Inferior parietal cortex (tissue), 1 donor: ENCODE measurements at regions not wholly inside any gene's neighbourhood (a gene's known extent, or its start where the extent isn't known, plus 50 kb on each side); places are given as distances from the start of the nearest gene placed in this dataset.
"Not testable (repeated sequence)": the region's sequence is repeated elsewhere in the genome, so short reads cannot be mapped to it uniquely, and the experiment has no call there.

ENCODE experiments used
- DNase-seq: peaks from one replicate; pipeline ENCODE4 v3.0.0-alpha.2; 2016; ENCODE audit errors: extremely low spot score

- no peak for DNase-seq
These were observed 170.2 kb upstream of the P2RY1 start for GRCh38 chr3:152664766-152665165.

- no peak for DNase-seq
These were observed 167.7 kb upstream of the P2RY1 start for GRCh38 chr3:152667267-152667666.

- no peak for DNase-seq
These were observed 165.4 kb upstream of the P2RY1 start for GRCh38 chr3:152669560-152669959.

- DNase-seq: no peak
These were observed 163.2 kb upstream of the P2RY1 start for GRCh38 chr3:152671446-152672319.

GRCh38 chr3:152672320-152672649 is 162.6 kb upstream of the P2RY1 start:
- DNase-seq: no peak

GRCh38 chr3:152676810-152677379 is 158.0 kb upstream of the P2RY1 start:
- DNase-seq: no peak

GRCh38 chr3:152677491-152677890 is 157.4 kb upstream of the P2RY1 start:
- DNase-seq: no peak

GRCh38 chr3:152682477-152682876 is 152.5 kb upstream of the P2RY1 start:
- no peak for DNase-seq

GRCh38 chr3:152683521-152683999 is 151.4 kb upstream of the P2RY1 start:
- DNase-seq: no peak

GRCh38 chr3:152684279-152684678 is 150.7 kb upstream of the P2RY1 start:
- DNase-seq: no peak

- no peak for DNase-seq
These were observed 146.6 kb upstream of the P2RY1 start for GRCh38 chr3:152688313-152688712.

- not testable (repeated sequence) for DNase-seq
These were observed 142.6 kb upstream of the P2RY1 start for GRCh38 chr3:152692326-152692725.

- DNase-seq: not testable (repeated sequence)
These were observed 141.2 kb upstream of the P2RY1 start for GRCh38 chr3:152693521-152694250.

- DNase-seq: no peak
These were observed 139.1 kb upstream of the P2RY1 start for GRCh38 chr3:152695840-152696239.

- DNase-seq: no peak
These were observed 138.0 kb upstream of the P2RY1 start for GRCh38 chr3:152696962-152697361.

GRCh38 chr3:152703245-152703890 is 131.6 kb upstream of the P2RY1 start:
- DNase-seq: no peak

- DNase-seq: no peak
These were observed 127.8 kb upstream of the P2RY1 start for GRCh38 chr3:152706991-152707713.

- DNase-seq: no peak
These were observed 125.3 kb upstream of the P2RY1 start for GRCh38 chr3:152709659-152710058.

GRCh38 chr3:152710549-152710948 is 124.4 kb upstream of the P2RY1 start:
- DNase-seq: no peak

- DNase-seq: no peak
These were observed 120.9 kb upstream of the P2RY1 start for GRCh38 chr3:152713989-152714388.

GRCh38 chr3:152714507-152714906 is 120.4 kb upstream of the P2RY1 start:
- DNase-seq: no peak
